Left kidney (tissue), 1 donor: ENCODE measurements at regions not wholly inside any gene's neighbourhood (a gene's known extent, or its start where the extent isn't known, plus 50 kb on each side); places are given as distances from the start of the nearest gene placed in this dataset.
"Not testable (repeated sequence)": the region's sequence is repeated elsewhere in the genome, so short reads cannot be mapped to it uniquely, and the experiment has no call there.

Experiments
- DNase-seq: peaks from one replicate; pipeline ENCODE4 v3.0.0-alpha.2; 2013

DNA sequence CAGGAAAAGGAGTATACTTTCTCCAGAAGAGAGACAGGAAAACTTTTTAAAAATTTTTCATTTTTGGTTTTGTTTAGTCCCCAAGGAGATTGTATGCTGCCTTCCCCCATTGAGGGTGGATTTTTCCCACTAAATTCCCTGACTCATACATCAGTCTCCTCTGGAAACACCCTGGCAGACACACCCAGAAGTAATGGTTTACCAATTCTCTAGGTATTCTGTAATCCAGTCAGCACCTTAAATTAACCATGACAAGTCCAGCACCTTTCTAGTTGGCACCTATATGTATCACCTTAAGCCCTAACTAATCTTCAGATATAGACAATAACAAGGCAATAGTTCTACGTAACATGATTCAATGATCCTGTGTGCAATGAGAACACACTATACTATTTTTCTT is 165.9 kb upstream of the NPAP1 start:
- DNase-seq, result not testable (repeated sequence)

DNA sequence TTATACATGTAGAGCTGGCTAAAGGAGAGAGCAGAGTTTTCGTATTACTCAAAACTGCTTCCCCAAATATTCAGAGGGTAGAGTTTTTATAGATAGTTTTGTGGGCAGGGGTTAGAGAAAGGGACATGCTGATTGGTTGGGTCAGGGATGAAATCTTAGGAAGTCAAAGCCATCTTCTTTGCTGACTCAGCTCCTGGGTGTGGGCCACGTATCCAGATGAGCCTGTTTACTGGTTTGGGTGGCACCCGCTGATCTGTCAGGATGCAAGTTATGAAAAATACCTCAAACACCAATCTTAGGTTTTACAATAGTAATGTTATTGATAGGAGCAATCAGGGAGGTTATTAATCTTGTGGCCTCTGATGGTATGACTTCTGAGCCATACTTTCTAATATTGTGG is 164.0 kb upstream of the NPAP1 start:
- not testable (repeated sequence) for DNase-seq

DNA sequence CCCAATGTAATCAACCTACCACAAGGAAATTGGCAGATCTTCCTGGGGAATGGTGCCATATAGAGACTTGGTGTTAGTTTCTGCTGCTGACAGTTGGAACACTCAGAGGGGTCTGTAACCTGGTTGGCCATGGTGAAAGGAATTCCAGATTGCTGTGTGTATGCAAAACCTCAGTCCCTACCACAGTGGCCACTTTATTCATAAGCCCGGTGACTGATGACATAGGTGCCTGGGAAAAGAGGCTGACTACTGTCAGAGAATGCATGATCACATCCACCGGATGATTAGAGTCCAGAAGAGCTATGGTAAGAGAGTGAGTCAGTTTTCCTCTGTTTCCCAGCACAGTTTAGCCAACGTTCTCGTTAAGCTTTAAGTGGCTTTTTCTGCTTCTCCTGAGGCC is 156.8 kb upstream of the NPAP1 start:
- not testable (repeated sequence) for DNase-seq

DNA sequence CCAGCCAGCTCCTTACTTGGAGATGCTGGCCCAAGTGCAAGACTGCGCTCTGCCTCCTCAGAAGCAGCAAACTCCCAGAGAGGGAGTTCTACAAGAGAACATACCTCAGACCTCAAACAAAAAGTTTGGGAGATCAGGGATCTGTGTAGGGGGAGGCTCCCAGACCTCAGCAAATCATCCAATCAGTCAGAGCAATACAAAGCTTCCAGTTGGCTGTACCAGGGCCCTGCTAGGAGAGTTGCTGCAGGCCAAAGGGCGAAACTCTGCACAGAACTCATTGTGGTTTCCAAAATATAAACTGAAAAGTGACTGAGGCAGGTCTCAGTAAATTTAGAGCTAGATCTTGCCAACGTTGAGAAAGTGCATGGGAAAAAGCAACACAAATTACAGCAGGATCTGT is 144.3 kb upstream of the NPAP1 start:
- not testable (repeated sequence) for DNase-seq

DNA sequence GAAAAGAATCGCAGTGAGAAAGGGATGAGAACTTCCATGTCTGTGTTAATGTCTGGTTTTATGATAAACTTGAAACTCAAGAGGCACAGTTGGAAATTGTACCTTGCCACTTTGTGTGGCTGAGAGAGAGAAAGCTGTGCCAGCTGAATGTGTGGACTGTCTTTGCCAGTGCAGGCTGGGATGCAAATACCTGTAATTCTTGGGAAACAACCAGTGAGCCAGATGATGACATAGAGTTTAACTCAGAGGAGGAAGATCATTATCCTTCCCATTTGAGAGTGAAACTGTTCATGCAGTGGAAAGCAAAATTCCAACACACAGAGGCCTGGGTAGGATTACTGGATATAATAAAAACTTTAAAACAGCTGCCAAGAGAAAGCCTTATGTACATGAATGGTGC is 141.5 kb upstream of the NPAP1 start:
- not testable (repeated sequence) for DNase-seq

DNA sequence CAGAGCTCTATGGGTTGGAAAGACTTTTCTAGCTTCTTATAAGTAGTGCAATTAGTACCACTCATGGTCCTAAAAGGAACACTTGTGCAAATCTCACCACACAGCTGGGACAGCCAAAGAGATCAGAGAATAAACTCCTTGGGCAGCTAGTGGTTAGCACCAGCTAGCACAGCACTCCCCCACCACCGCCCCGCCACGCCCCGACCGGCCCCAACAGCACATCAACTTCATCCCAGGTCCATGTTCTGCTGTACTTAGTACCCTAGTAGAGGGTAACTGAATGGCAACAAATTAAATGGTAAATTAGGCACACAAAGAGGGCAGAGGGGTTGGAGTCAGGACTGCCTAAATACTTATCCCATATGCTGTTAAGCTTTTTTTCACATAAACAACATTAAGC is 118.3 kb upstream of the NPAP1 start:
- not testable (repeated sequence) for DNase-seq

DNA sequence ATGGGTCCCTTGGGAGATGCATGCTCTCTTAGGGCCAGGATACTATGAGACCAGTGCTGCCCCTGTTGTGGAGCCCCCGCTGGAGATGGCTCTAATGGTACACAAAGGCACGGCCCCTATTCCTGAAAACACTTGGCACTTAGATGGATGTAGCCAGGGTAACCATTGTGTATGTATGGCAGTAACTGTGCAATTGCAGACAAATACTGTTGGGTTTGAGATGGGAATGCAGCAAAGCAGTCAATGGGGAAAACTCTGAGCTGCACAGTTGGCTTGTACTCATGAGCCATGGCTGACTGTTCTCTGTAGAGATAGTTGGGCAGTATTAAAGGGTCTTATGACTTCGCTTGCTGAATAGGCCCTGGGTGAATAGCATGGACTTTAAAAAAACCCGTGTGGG is 67.9 kb upstream of the NPAP1 start:
- DNase-seq, result no peak

DNA sequence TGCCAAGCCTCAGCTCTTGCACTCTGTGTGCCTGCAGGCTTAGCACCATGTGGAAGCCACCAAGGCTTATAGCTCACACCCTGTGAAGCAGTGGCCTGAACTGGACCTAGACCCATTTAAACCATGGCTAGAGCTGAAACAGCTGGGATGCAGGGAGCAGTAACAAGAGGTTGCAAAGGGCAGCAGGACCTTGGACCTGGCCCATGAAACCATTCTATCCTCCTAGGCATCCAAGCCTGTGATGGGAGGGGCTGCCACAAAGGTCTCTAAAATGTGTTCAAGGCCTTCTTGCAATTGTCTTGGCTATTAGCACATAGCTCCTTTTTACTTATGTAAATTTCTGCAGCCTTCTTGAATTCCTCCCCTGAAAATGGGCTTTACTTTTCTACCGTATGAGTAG is 57.9 kb upstream of the NPAP1 start:
- no peak for DNase-seq

DNA sequence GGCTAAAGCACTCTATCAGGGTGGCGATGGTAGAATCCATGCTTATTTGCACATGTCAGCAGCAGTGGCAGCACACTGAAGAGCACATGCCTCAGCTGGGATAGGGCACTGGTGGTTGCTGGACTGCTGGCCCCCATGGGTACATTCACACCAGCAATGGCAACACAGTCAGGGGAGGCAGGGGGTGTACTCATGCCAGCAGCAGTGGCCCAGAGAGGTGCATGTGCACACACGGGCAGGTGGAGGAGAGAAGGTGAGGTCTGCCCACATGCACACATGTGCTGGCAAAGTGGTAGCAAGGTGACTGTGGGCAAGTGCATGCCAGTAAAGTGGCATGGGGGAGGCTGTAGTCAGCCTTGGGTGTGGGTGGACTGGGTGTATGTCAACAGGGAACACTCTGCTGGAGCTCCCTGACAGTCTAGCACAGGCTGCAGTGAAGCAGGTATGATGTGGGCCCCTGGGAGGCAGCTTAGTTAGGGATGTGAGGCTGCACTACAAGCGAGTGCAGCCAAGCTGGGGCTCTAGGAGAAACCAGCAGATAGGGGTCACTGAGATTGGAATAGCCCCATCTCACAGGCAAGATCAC is 53.9 kb upstream of the NPAP1 start:
- DNase-seq, result no peak
